ENCODE measurements at regions not wholly inside any gene's neighbourhood (a gene's known extent, or its start where the extent isn't known, plus 50 kb on each side); places are given as distances from the start of the nearest gene placed in this dataset.
"Not testable (repeated sequence)": the region's sequence is repeated elsewhere in the genome, so short reads cannot be mapped to it uniquely, and the experiment has no call there.

GRCh38 chr13:103460246-103460645 is 394.0 kb upstream of the SLC10A2 start:
- not testable (repeated sequence) for TF ChIP-seq POLR2A, POLR2AphosphoS5, TAF1 (IDR thresholded peaks at IDR 0.05; ENCODE audit: low read depth, low read length)

Data from GM12891 (cell line).